EL (cell line): ENCODE measurements at regions not wholly inside any gene's neighbourhood (a gene's known extent, or its start where the extent isn't known, plus 50 kb on each side); places are given as distances from the start of the nearest gene placed in this dataset.
A peak's percentile ranks its signal among the peaks of the same experiment; 100 is the strongest.

ENCODE experiments used
- DNase-seq: peaks from one replicate; pipeline ENCODE4 v3.0.0-alpha.2; 2016

- DNase-seq, result no peak
Measured at GRCh38 chr20:24780674-24781417, 168.2 kb upstream of the CST7 start.

GRCh38 chr20:24781418-24781980 is 167.6 kb upstream of the CST7 start:
- DNase-seq, result peak; percentile 21

- no peak for DNase-seq
Measured at GRCh38 chr20:24782301-24782700, 166.8 kb upstream of the CST7 start.

GRCh38 chr20:24782801-24783630 is 166.1 kb upstream of the CST7 start:
- no peak for DNase-seq

- no peak for DNase-seq
Measured at GRCh38 chr20:24783631-24784492, 165.2 kb upstream of the CST7 start.

- no peak for DNase-seq
Measured at GRCh38 chr20:24784607-24785006, 164.5 kb upstream of the CST7 start.

GRCh38 chr20:24785141-24786110 is 163.6 kb upstream of the CST7 start:
- DNase-seq, result peak; percentile 87

GRCh38 chr20:24786111-24786495 is 163.0 kb upstream of the CST7 start:
- DNase-seq, result no peak

- no peak for DNase-seq
Measured at GRCh38 chr20:24786646-24787045, 162.4 kb upstream of the CST7 start.

- no peak for DNase-seq
Measured at GRCh38 chr20:24787071-24787470, 162.0 kb upstream of the CST7 start.

- DNase-seq, result no peak
Measured at GRCh38 chr20:24787621-24788020, 161.4 kb upstream of the CST7 start.

GRCh38 chr20:24789877-24790276 is 159.2 kb upstream of the CST7 start:
- no peak for DNase-seq

- no peak for DNase-seq
Measured at GRCh38 chr20:24790746-24791283, 158.3 kb upstream of the CST7 start.

GRCh38 chr20:24791953-24792352 is 157.1 kb upstream of the CST7 start:
- no peak for DNase-seq

- no peak for DNase-seq
Measured at GRCh38 chr20:24792641-24793495, 156.2 kb upstream of the CST7 start.

- peak; percentile 30 for DNase-seq
Measured at GRCh38 chr20:24795436-24795835, 153.6 kb upstream of the CST7 start.

GRCh38 chr20:24796236-24796635 is 152.8 kb upstream of the CST7 start:
- DNase-seq, result no peak

- no peak for DNase-seq
Measured at GRCh38 chr20:24797113-24797512, 152.0 kb upstream of the CST7 start.

- DNase-seq, result no peak
Measured at GRCh38 chr20:24797745-24798655, 151.1 kb upstream of the CST7 start.
